ENCODE measurements at regions not wholly inside any gene's neighbourhood (a gene's known extent, or its start where the extent isn't known, plus 50 kb on each side); places are given as distances from the start of the nearest gene placed in this dataset.

GRCh38 chrY:14411334-14411733, 113.0 kb upstream of the NLGN4Y start:
- Mint-ChIP-seq H3K4me1 (no peaks in the 10 kb centered on the region), H3K9me3 (ENCODE audit: insufficient read depth) (no peaks in the 10 kb centered on the region), H3K4me3 (no peak overlapping the region), H3K27me3 (no peaks in the 10 kb centered on the region), H3K27ac (no peak overlapping the region)
- H3K27ac ChIP-seq (ENCODE audit: low read length in 2 of 2): no peak overlapping the region
- no peak overlapping the region for H3K4me3 ChIP-seq (ENCODE audit: control extremely low read depth in 1 of 5, extremely low read depth in 1 of 5, insufficient read depth in 1 of 5, low read depth in 2 of 5, low read length in 4 of 5)
- H4K20me1 ChIP-seq (ENCODE audit: control insufficient read depth, insufficient read depth, low read length, poor library complexity, severe bottlenecking): no peaks in the 10 kb centered on the region
- ChIA-PET CTCF (no interaction called here), POLR2A (no interaction called here)
- TF ChIP-seq CTCF (IDR thresholded peaks at IDR 0.05): no peak
- no peak for TF ChIP-seq EZH2 (IDR thresholded peaks at IDR 0.05; ENCODE audit: borderline replicate concordance, insufficient read depth, low read depth, low read length, poor library complexity, severe bottlenecking)
- DNase-seq: no peak
- intact Hi-C loops (cut with micrococcal nuclease): no loop called here
- H3K4me2 ChIP-seq (replicated peaks; ENCODE audit: low read depth, low read length, poor library complexity, severe bottlenecking): no peak overlapping the region
- H3K9me3 ChIP-seq (ENCODE audit: control extremely low read depth in 1 of 3, control insufficient read depth in 2 of 3, insufficient read depth in 1 of 3, low read length in 2 of 3): no peaks in the 10 kb centered on the region
- H2AFZ ChIP-seq (ENCODE audit: insufficient read depth, low read depth, low read length, poor library complexity, severe bottlenecking): no peak overlapping the region
- no peak overlapping the region for H3K9ac ChIP-seq (ENCODE audit: low read length)
- no peak for ATAC-seq (ENCODE audit: low read depth)
- H3K4me1 ChIP-seq (ENCODE audit: control insufficient read depth in 2 of 2, insufficient read depth in 2 of 2, low read length in 2 of 2): no peaks in the 10 kb centered on the region
- no peaks in the 10 kb centered on the region for H3K79me2 ChIP-seq (ENCODE audit: control insufficient read depth, insufficient read depth, low read length)
- H3K36me3 ChIP-seq (replicated peaks in 1 of 2; ENCODE audit: control extremely low read depth in 1 of 2, control insufficient read depth in 1 of 2, extremely low read depth in 1 of 2, insufficient read depth in 2 of 2, low read length in 1 of 2): no peaks in the 10 kb centered on the region
- H3K27me3 ChIP-seq (replicated peaks in 1 of 4; ENCODE audit: control extremely low read depth in 1 of 4, control insufficient read depth in 3 of 4, insufficient read depth in 4 of 4, low read length in 3 of 4): no peaks in the 10 kb centered on the region

GRCh38 chrY:14436546-14436945, 87.8 kb upstream of the NLGN4Y start:
- no peak for TF ChIP-seq CTCF (IDR thresholded peaks at IDR 0.05)
- TF ChIP-seq EZH2 (IDR thresholded peaks at IDR 0.05; ENCODE audit: borderline replicate concordance, insufficient read depth, low read depth, low read length, poor library complexity, severe bottlenecking): no peak
- no peak overlapping the region for H3K27ac Mint-ChIP-seq
- no peaks in the 10 kb centered on the region for H4K20me1 ChIP-seq (ENCODE audit: control insufficient read depth, insufficient read depth, low read length, poor library complexity, severe bottlenecking)
- ATAC-seq (ENCODE audit: low read depth) (no peak), DNase-seq (no peak)
- H3K9me3 ChIP-seq (ENCODE audit: control extremely low read depth in 1 of 3, control insufficient read depth in 2 of 3, insufficient read depth in 1 of 3, low read length in 2 of 3): no peaks in the 10 kb centered on the region
- H3K4me3 ChIP-seq (ENCODE audit: control extremely low read depth in 1 of 5, extremely low read depth in 1 of 5, insufficient read depth in 1 of 5, low read depth in 2 of 5, low read length in 4 of 5): no peak overlapping the region
- H3K36me3 ChIP-seq (replicated peaks in 1 of 2; ENCODE audit: control extremely low read depth in 1 of 2, control insufficient read depth in 1 of 2, extremely low read depth in 1 of 2, insufficient read depth in 2 of 2, low read length in 1 of 2): no peaks in the 10 kb centered on the region
- no peaks in the 10 kb centered on the region for H3K9me3 Mint-ChIP-seq (ENCODE audit: insufficient read depth)
- H3K4me1 Mint-ChIP-seq: no peaks in the 10 kb centered on the region
- H3K27me3 ChIP-seq (replicated peaks in 1 of 4; ENCODE audit: control extremely low read depth in 1 of 4, control insufficient read depth in 3 of 4, insufficient read depth in 4 of 4, low read length in 3 of 4): no peaks in the 10 kb centered on the region
- no peak overlapping the region for H3K9ac ChIP-seq (ENCODE audit: low read length)
- ChIA-PET POLR2A (no interaction called here), CTCF (no interaction called here)
- no peaks in the 10 kb centered on the region for H3K79me2 ChIP-seq (ENCODE audit: control insufficient read depth, insufficient read depth, low read length)
- no peaks in the 10 kb centered on the region for H3K4me1 ChIP-seq (ENCODE audit: control insufficient read depth in 2 of 2, insufficient read depth in 2 of 2, low read length in 2 of 2)
- H3K27me3 Mint-ChIP-seq: no peaks in the 10 kb centered on the region
- no peak overlapping the region for H2AFZ ChIP-seq (ENCODE audit: insufficient read depth, low read depth, low read length, poor library complexity, severe bottlenecking)
- no peak overlapping the region for H3K4me2 ChIP-seq (replicated peaks; ENCODE audit: low read depth, low read length, poor library complexity, severe bottlenecking)
- H3K27ac ChIP-seq (ENCODE audit: low read length in 2 of 2): no peak overlapping the region
- WGBS (ENCODE audit: insufficient coverage): no CpG with 5 or more reads among the region's 1 CpG
- H3K4me3 Mint-ChIP-seq: no peak overlapping the region
- intact Hi-C loops (cut with micrococcal nuclease): no loop called here

Data from B cell (primary cell).